ENCODE measurements at regions not wholly inside any gene's neighbourhood (a gene's known extent, or its start where the extent isn't known, plus 50 kb on each side); places are given as distances from the start of the nearest gene placed in this dataset.

DNA sequence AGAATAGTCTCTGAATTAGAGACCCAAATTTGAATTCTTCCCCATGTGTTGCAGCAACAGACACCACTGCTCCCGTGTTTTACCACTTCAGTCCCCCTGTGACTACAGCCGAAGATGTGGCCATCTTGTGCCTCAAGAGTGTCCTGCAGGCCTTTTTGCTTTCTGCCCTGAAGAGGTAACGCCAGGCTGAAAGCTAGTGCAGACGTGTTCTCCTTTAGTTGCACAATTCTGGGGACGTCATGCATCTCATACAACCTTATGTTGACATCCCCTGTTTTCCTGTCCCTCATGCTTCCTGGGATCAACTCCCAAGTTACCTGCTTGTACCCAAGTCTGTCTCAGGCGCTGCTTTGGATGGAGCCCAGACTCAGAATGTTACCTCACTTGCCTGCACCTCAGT lies 69.1 kb upstream of the SLC22A23 start:
- no peak for DNase-seq
- no peak for TF ChIP-seq CTCF (IDR thresholded peaks at IDR 0.05)
- Mint-ChIP-seq H3K36me3 (ENCODE audit: low read depth) (no peaks in the 10 kb centered on the region), H3K4me1 (ENCODE audit: low read depth) (peaks cover 39% of the 10 kb centered on the region), H3K27ac (no peak overlapping the region), H3K9me3 (no peaks in the 10 kb centered on the region), H3K27me3 (ENCODE audit: insufficient read depth) (peaks cover 4% of the 10 kb centered on the region; the same call in 1 of the 2 replicates), H3K4me3 (no peak overlapping the region)

GRCh38 chr6:3524456-3524855 lies 67.6 kb upstream of the SLC22A23 start:
- no peak overlapping the region for H3K4me3 Mint-ChIP-seq
- no peak for TF ChIP-seq CTCF (IDR thresholded peaks at IDR 0.05)
- H3K27me3 Mint-ChIP-seq (ENCODE audit: insufficient read depth), result peaks cover 3% of the 10 kb centered on the region; the same call in 1 of the 2 replicates
- H3K27ac Mint-ChIP-seq, result no peak overlapping the region
- H3K9me3 Mint-ChIP-seq, result no peaks in the 10 kb centered on the region
- H3K36me3 Mint-ChIP-seq (ENCODE audit: low read depth), result peaks cover 5% of the 10 kb centered on the region
- DNase-seq, result no peak
- peaks cover 54% of the 10 kb centered on the region for H3K4me1 Mint-ChIP-seq (ENCODE audit: low read depth)

DNA sequence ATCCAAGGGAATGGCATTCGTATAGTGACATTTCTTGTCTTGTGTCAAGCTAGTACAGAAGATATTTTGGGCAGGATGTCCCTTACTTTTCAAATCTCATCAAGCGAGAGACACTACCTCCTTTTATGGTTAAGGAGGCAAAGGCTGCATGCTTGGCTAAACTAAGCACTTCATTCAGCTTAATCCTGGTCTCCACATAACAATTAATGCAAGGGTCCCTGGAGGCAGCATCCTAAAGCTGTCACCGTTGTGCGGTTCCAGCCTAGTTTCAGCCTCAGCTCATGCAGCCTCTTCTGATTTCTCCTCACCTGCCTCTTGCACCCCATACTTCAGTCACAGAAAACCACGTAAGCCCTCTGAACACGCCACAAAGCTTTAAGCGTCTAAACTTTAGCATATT lies 67.1 kb upstream of the SLC22A23 start:
- Mint-ChIP-seq H3K9me3 (no peaks in the 10 kb centered on the region), H3K4me1 (ENCODE audit: low read depth) (peaks cover 57% of the 10 kb centered on the region), H3K27me3 (ENCODE audit: insufficient read depth) (peaks cover 3% of the 10 kb centered on the region; the same call in 1 of the 2 replicates), H3K27ac (no peak overlapping the region), H3K4me3 (no peak overlapping the region), H3K36me3 (ENCODE audit: low read depth) (peaks cover 5% of the 10 kb centered on the region)
- no peak for DNase-seq
- TF ChIP-seq CTCF (IDR thresholded peaks at IDR 0.05), result no peak

DNA sequence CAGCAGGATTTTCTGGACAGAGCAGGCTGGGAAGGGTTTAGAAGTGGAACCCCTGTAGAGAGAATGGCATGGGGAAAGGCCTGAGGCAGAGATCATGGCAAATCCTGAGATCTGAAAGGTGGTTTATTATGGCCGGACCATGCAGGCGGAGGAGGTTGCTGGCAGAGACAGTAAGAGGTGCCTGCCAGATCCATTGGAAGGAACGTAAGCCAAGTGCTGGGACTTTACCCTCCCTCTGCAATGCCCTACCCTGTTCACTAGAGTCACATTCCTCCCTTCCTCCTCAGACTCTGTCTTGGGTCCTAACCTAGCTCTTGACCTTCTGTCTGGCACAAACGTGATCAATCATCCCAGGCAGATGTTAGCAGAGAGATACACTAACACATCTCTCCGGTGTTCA lies 66.4 kb upstream of the SLC22A23 start:
- Mint-ChIP-seq H3K9me3 (no peaks in the 10 kb centered on the region), H3K27ac (peak overlapping the region; percentile 83), H3K4me1 (ENCODE audit: low read depth) (peaks cover 64% of the 10 kb centered on the region), H3K4me3 (peak overlapping the region; percentile 62), H3K36me3 (ENCODE audit: low read depth) (peaks cover 5% of the 10 kb centered on the region), H3K27me3 (ENCODE audit: insufficient read depth) (peaks cover 3% of the 10 kb centered on the region)
- no peak for DNase-seq
- no peak for TF ChIP-seq CTCF (IDR thresholded peaks at IDR 0.05)

GRCh38 chr6:3522561-3523260 lies 65.9 kb upstream of the SLC22A23 start:
- peak; percentile 65 for DNase-seq
- Mint-ChIP-seq H3K4me3 (peak overlapping the region; percentile 62), H3K36me3 (ENCODE audit: low read depth) (peaks cover 5% of the 10 kb centered on the region), H3K27me3 (ENCODE audit: insufficient read depth) (peaks cover 3% of the 10 kb centered on the region), H3K9me3 (no peaks in the 10 kb centered on the region), H3K4me1 (ENCODE audit: low read depth) (peaks cover 70% of the 10 kb centered on the region), H3K27ac (peak overlapping the region; percentile 83)
- TF ChIP-seq CTCF (IDR thresholded peaks at IDR 0.05), result no peak
